Retinal pigment epithelial cell (primary cell): ENCODE measurements at regions not wholly inside any gene's neighbourhood (a gene's known extent, or its start where the extent isn't known, plus 50 kb on each side); places are given as distances from the start of the nearest gene placed in this dataset.
"Not testable (repeated sequence)": the region's sequence is repeated elsewhere in the genome, so short reads cannot be mapped to it uniquely, and the experiment has no call there.

Source experiments
- DNase-seq: peaks from one replicate; pipeline ENCODE4 v3.0.0-alpha.2; 2010; ENCODE audit warnings: low read depth
- H3K4me3 ChIP-seq: 2 replicates; pipeline ENCODE4 v1.5.1; 2011; ENCODE audit warnings: mild to moderate bottlenecking, low read length, control low read depth, moderate library complexity
- CTCF ChIP-seq: conservative IDR thresholded peaks from 2 replicates; pipeline ENCODE4 v1.5.1; 2011; ENCODE audit warnings: low read depth, low read length, control low read depth, inconsistent platforms

- no peak for TF ChIP-seq CTCF
- H3K4me3 ChIP-seq, result no peak overlapping the region
- DNase-seq, result no peak
Measured at GRCh38 chr10:46216836-46217751, 69.7 kb upstream of the ANTXRL start.

- DNase-seq, result no peak
- H3K4me3 ChIP-seq, result no peak overlapping the region
- no peak for TF ChIP-seq CTCF
Measured at GRCh38 chr10:46217752-46218453, 68.9 kb upstream of the ANTXRL start.

- H3K4me3 ChIP-seq, result no peak overlapping the region
- no peak for DNase-seq
- no peak for TF ChIP-seq CTCF
Measured at GRCh38 chr10:46218921-46219320, 67.9 kb upstream of the ANTXRL start.

- not testable (repeated sequence) for DNase-seq, H3K4me3 ChIP-seq
Measured at GRCh38 chr10:46219431-46219990, 67.3 kb upstream of the ANTXRL start.

- no peak for DNase-seq
- TF ChIP-seq CTCF, result no peak
- H3K4me3 ChIP-seq, result no peak overlapping the region
Measured at GRCh38 chr10:46220187-46220586, 66.6 kb upstream of the ANTXRL start.

- no peak overlapping the region for H3K4me3 ChIP-seq
- peak; percentile 22 for TF ChIP-seq CTCF
- no peak for DNase-seq
Measured at GRCh38 chr10:46220872-46221538, 65.8 kb upstream of the ANTXRL start.

- H3K4me3 ChIP-seq, result no peak overlapping the region
- no peak for TF ChIP-seq CTCF
- DNase-seq, result no peak
Measured at GRCh38 chr10:46222364-46222935, 64.3 kb upstream of the ANTXRL start.
